ENCODE measurements at regions not wholly inside any gene's neighbourhood (a gene's known extent, or its start where the extent isn't known, plus 50 kb on each side); places are given as distances from the start of the nearest gene placed in this dataset.

DNA sequence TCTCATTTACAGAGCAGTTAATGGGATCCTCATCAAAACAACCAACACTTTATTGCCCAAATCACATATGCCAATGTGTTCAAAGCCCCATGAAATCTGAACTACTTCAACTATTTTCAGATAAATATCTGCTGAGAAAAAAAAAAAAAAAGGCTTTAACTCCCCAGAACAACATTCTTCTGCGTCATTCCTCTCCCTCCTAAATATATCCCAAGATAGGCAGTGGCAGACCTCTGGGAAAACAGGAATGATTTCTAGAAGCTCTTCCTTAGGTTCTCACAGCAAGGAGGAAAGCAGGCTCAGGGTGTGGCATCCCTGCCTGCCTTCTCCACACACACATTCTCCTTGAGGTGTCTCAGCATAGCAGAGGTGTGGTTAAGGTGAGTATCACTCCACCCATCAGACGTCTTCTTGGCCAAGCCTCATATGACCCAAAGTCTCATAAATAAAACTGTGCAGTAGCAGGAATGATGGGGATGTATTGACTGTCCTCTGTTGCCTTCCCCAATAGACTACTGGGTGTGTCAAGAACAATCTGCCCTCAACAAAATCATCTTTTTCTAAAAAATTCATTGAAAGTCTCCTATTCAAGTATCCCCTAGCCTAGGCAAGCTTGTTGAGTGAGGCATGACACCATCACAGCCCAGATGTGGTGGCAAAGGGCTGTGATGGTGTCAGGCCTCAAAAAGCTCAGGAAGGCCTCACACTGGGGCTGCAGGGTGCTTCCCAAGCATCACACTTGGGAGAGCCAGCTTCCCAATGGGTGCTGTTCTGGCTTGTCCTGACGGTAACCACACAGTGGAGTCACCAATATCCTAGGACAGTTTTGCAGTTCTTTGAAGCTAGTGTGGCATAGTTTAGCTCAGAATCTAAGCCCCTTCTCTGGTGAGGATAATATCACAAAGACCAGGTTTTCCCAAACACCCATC is 135.4 kb upstream of the SOX9 start:
- H3K27ac ChIP-seq (ENCODE audit: low read length) = no peak overlapping the region
- H3K9ac ChIP-seq (ENCODE audit: low read depth, low read length) = no peak overlapping the region

GRCh38 chr17:71986886-71987285 is 133.9 kb upstream of the SOX9 start:
- Histone ChIP-seq H3K9me3 (ENCODE audit: insufficient read depth, low read depth, low read length) (no peaks in the 10 kb centered on the region), H3K27ac (ENCODE audit: low read length) (no peak overlapping the region), H3K9ac (ENCODE audit: low read depth, low read length) (no peak overlapping the region), H3K27me3 (ENCODE audit: insufficient read depth, low read length) (no peaks in the 10 kb centered on the region), H3K4me3 (ENCODE audit: low read length) (no peak overlapping the region), H3K36me3 (ENCODE audit: insufficient read depth, low read depth, low read length) (no peaks in the 10 kb centered on the region), H3K4me1 (ENCODE audit: insufficient read depth, low read length) (no peaks in the 10 kb centered on the region)

More for the DNA sequence above, 135.4 kb upstream of the SOX9 start:
- no peaks in the 10 kb centered on the region for H3K36me3 ChIP-seq (ENCODE audit: insufficient read depth, low read depth, low read length)
- no peaks in the 10 kb centered on the region for H3K27me3 ChIP-seq (ENCODE audit: insufficient read depth, low read length)
- no peaks in the 10 kb centered on the region for H3K9me3 ChIP-seq (ENCODE audit: insufficient read depth, low read depth, low read length)
- no peaks in the 10 kb centered on the region for H3K4me1 ChIP-seq (ENCODE audit: insufficient read depth, low read length)
- H3K4me3 ChIP-seq (ENCODE audit: low read length) = no peak overlapping the region

DNA sequence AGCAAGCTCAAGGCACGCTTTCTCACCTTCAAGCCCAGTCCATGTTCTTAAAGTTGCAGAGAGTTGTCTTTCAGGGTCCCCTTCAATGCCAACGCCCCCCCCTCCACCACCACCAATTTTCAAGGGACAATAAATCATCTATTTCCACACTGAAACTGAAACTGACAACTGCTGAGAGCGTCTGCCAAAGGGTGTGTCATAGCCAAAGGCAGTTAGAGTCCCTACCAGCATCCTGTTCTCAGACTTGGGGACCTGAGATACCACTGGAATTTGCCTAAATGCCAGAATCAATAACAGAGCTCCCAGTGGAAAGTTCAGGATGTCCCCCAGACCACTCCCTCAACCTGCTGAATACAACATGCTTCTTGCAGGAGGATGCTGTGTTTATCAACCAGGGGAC is 133.2 kb upstream of the SOX9 start:
- Histone ChIP-seq H3K36me3 (ENCODE audit: insufficient read depth, low read depth, low read length) (no peaks in the 10 kb centered on the region), H3K4me1 (ENCODE audit: insufficient read depth, low read length) (no peaks in the 10 kb centered on the region), H3K9ac (ENCODE audit: low read depth, low read length) (no peak overlapping the region), H3K27ac (ENCODE audit: low read length) (no peak overlapping the region), H3K9me3 (ENCODE audit: insufficient read depth, low read depth, low read length) (no peaks in the 10 kb centered on the region), H3K4me3 (ENCODE audit: low read length) (no peak overlapping the region), H3K27me3 (ENCODE audit: insufficient read depth, low read length) (no peaks in the 10 kb centered on the region)

DNA sequence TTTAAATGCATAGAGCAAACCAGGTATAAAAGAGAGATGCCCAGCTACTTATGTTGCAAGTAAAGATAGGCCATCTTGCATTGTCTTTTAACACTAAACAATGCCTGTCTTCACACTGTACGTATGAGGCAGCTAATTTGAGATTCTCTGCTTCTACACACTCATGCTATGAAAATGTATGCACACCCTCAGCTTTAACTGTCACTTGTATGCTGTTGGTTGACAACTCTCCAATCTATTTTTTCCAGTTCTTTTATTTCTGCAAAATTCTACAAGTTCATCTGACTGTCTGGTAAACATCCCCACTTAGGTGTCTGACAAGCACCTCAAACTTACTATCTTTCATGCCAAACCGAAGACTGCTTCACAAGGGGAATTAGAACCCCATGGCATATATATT is 131.7 kb upstream of the SOX9 start:
- H3K9ac ChIP-seq (ENCODE audit: low read depth, low read length) = no peak overlapping the region
- no peaks in the 10 kb centered on the region for H3K9me3 ChIP-seq (ENCODE audit: insufficient read depth, low read depth, low read length)
- no peak overlapping the region for H3K4me3 ChIP-seq (ENCODE audit: low read length)
- H3K27ac ChIP-seq (ENCODE audit: low read length) = no peak overlapping the region
- H3K27me3 ChIP-seq (ENCODE audit: insufficient read depth, low read length) = no peaks in the 10 kb centered on the region
- no peaks in the 10 kb centered on the region for H3K4me1 ChIP-seq (ENCODE audit: insufficient read depth, low read length)
- H3K36me3 ChIP-seq (ENCODE audit: insufficient read depth, low read depth, low read length) = no peaks in the 10 kb centered on the region

DNA sequence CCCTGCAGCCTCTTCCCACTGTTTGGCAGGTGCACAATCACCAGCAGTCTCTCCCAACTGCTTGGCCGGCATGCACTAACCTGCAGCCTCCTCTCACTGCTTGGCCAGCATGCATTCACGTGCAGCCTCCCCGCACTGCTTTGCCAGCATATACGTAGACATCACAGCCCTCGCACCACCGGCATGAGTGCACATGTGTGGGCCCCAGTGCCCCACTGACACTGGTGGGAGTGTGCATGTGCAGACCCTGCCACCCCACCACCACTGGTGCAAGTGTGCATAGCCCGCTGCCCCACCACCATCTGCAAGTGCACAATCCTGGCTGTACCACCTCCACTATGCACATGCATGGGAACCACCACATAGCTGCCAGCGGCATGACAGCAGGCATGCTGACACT is 127.5 kb upstream of the SOX9 start:
- H3K27me3 ChIP-seq (ENCODE audit: insufficient read depth, low read length) = no peaks in the 10 kb centered on the region
- no peaks in the 10 kb centered on the region for H3K36me3 ChIP-seq (ENCODE audit: insufficient read depth, low read depth, low read length)
- no peak overlapping the region for H3K9ac ChIP-seq (ENCODE audit: low read depth, low read length)
- no peaks in the 10 kb centered on the region for H3K4me1 ChIP-seq (ENCODE audit: insufficient read depth, low read length)
- no peak overlapping the region for H3K27ac ChIP-seq (ENCODE audit: low read length)
- no peak overlapping the region for H3K4me3 ChIP-seq (ENCODE audit: low read length)
- no peaks in the 10 kb centered on the region for H3K9me3 ChIP-seq (ENCODE audit: insufficient read depth, low read depth, low read length)

DNA sequence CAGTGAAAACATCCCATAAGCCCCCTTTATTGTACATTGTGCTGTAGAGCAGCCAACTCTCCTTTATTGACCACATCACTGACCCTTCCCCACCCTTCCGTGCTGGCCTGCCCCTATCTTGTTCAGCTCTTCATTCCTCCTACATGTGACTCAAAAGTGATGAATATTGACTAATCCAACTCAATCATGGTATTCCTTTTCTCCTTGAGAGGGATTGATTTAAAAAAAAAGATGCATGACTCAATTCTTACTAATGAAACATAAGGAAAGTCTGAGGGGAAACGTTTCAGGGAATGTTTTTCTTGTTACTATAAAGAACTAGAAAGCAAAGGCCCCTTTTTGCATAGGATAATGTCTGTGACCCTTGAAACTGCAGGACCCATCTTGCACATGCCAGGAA is 125.2 kb upstream of the SOX9 start:
- Histone ChIP-seq H3K27ac (ENCODE audit: low read length) (no peak overlapping the region), H3K4me1 (ENCODE audit: insufficient read depth, low read length) (no peaks in the 10 kb centered on the region; the same call in 1 of the 2 replicates), H3K4me3 (ENCODE audit: low read length) (no peak overlapping the region), H3K36me3 (ENCODE audit: insufficient read depth, low read depth, low read length) (no peaks in the 10 kb centered on the region), H3K9ac (ENCODE audit: low read depth, low read length) (no peak overlapping the region), H3K27me3 (ENCODE audit: insufficient read depth, low read length) (no peaks in the 10 kb centered on the region), H3K9me3 (ENCODE audit: insufficient read depth, low read depth, low read length) (no peaks in the 10 kb centered on the region)

- Histone ChIP-seq H3K4me3 (ENCODE audit: low read length) (no peak overlapping the region), H3K9me3 (ENCODE audit: insufficient read depth, low read depth, low read length) (no peaks in the 10 kb centered on the region), H3K9ac (ENCODE audit: low read depth, low read length) (no peak overlapping the region), H3K36me3 (ENCODE audit: insufficient read depth, low read depth, low read length) (no peaks in the 10 kb centered on the region), H3K27me3 (ENCODE audit: insufficient read depth, low read length) (no peaks in the 10 kb centered on the region), H3K27ac (ENCODE audit: low read length) (no peak overlapping the region), H3K4me1 (ENCODE audit: insufficient read depth, low read length) (no peaks in the 10 kb centered on the region; the same call in 1 of the 2 replicates)
Observed at GRCh38 chr17:72004011-72004427, 116.8 kb upstream of the SOX9 start.

GRCh38 chr17:72004611-72005331 is 116.0 kb upstream of the SOX9 start:
- Histone ChIP-seq H3K27ac (ENCODE audit: low read length) (no peak overlapping the region), H3K4me3 (ENCODE audit: low read length) (no peak overlapping the region), H3K4me1 (ENCODE audit: insufficient read depth, low read length) (no peaks in the 10 kb centered on the region; the same call in 1 of the 2 replicates), H3K36me3 (ENCODE audit: insufficient read depth, low read depth, low read length) (no peaks in the 10 kb centered on the region), H3K9me3 (ENCODE audit: insufficient read depth, low read depth, low read length) (no peaks in the 10 kb centered on the region), H3K9ac (ENCODE audit: low read depth, low read length) (no peak overlapping the region), H3K27me3 (ENCODE audit: insufficient read depth, low read length) (no peaks in the 10 kb centered on the region)

DNA sequence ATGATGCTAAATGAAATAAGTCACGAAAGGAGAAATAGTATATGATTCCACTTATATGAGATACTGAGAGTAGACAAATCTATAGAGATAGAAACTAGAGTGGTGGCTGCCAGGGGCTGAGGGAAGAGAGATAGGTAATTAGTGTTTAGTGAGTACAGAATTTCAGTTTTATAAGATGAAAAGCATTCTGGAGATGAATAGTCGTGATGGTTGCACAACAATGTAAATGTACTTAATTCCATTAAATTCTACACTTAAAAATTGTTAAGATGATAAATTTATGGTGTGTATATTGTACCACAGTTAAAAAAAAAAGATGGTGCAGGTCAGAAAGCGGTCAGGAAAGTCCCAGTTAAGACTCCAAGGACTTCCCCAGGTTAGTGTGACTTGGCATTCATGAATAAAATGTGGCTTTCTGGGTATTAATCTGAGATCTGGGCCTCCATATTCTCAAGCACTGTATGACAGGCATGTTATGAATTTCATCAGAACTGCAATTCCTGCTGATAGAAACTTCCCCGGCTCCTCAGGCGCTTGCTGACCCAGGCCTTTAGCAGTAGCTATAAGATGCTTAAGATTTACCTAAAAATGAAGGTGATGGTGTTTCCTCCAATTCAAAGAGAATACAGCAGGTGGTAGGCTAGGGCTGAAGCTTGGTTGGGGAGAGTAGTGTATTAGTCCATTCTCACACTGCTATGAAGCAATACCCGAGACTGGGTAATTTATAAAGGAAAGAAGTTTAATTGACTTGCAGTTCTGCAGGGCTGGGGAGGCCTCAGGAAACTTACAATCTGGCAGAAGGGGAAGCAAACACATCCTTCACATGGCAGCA is 115.3 kb upstream of the SOX9 start:
- no peak overlapping the region for H3K4me3 ChIP-seq (ENCODE audit: low read length)
- H3K9ac ChIP-seq (ENCODE audit: low read depth, low read length) = no peak overlapping the region
- no peaks in the 10 kb centered on the region for H3K27me3 ChIP-seq (ENCODE audit: insufficient read depth, low read length)
- H3K9me3 ChIP-seq (ENCODE audit: insufficient read depth, low read depth, low read length) = no peaks in the 10 kb centered on the region
- H3K27ac ChIP-seq (ENCODE audit: low read length) = no peak overlapping the region
- no peaks in the 10 kb centered on the region for H3K4me1 ChIP-seq (ENCODE audit: insufficient read depth, low read length)
- no peaks in the 10 kb centered on the region for H3K36me3 ChIP-seq (ENCODE audit: insufficient read depth, low read depth, low read length)

DNA sequence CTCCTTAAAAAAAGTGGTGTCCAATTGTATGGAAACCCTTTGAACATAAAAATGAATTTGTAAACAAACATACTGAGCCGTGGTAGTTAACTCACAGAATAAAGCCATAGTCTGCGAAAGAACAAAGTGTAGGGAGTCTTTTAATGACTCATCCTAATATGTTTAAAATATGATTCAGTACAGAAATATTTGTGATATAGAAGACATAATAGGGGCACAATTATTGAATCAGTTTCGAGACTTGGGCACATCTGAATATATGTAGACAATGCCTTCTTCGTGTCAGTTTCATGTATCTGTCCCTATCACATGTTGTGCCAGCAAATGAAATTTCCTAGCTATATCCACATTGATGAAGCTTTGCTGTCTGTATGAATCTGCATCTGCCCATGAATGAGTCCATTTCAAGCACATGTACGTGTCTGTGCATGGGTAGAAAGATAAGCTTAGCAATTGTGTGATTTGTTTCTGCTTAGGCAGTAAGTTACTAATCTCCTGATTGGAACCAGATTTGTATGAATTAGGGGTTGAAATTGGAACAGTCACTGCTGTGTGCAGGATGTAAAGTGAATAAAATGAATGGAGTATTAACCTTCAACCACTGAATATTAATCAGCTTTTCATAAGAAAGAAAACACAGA is 112.5 kb upstream of the SOX9 start:
- Histone ChIP-seq H3K27ac (ENCODE audit: low read length) (no peak overlapping the region), H3K27me3 (ENCODE audit: insufficient read depth, low read length) (no peaks in the 10 kb centered on the region), H3K9me3 (ENCODE audit: insufficient read depth, low read depth, low read length) (no peaks in the 10 kb centered on the region), H3K9ac (ENCODE audit: low read depth, low read length) (no peak overlapping the region), H3K36me3 (ENCODE audit: insufficient read depth, low read depth, low read length) (no peaks in the 10 kb centered on the region), H3K4me3 (ENCODE audit: low read length) (no peak overlapping the region), H3K4me1 (ENCODE audit: insufficient read depth, low read length) (no peaks in the 10 kb centered on the region)

DNA sequence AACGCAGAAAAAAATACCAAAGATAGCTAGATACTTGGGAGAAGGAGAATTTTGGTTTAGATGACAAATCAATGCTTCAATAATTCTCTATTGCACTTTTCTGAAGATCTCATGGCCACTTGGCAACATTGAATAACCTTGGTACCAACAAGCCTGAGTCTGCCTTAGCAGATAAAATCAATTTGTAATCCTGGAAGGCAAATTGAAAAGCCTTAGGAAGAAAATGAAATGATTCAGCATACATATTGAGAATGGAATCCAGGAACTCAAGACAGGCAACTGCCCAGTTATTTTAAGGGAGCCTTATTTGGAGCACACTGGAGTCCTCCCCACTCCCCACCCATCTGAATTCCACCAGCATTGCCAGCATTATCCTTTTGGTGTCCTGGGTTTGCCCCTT is 109.3 kb upstream of the SOX9 start:
- H3K9me3 ChIP-seq (ENCODE audit: insufficient read depth, low read depth, low read length) = no peaks in the 10 kb centered on the region
- H3K4me3 ChIP-seq (ENCODE audit: low read length) = no peak overlapping the region
- H3K4me1 ChIP-seq (ENCODE audit: insufficient read depth, low read length) = no peaks in the 10 kb centered on the region
- no peak overlapping the region for H3K9ac ChIP-seq (ENCODE audit: low read depth, low read length)
- H3K27ac ChIP-seq (ENCODE audit: low read length) = no peak overlapping the region
- H3K27me3 ChIP-seq (ENCODE audit: insufficient read depth, low read length) = no peaks in the 10 kb centered on the region
- H3K36me3 ChIP-seq (ENCODE audit: insufficient read depth, low read depth, low read length) = no peaks in the 10 kb centered on the region

Measured in iPS-20b (cell line).